GM10266 (cell line): ENCODE measurements at regions not wholly inside any gene's neighbourhood (a gene's known extent, or its start where the extent isn't known, plus 50 kb on each side); places are given as distances from the start of the nearest gene placed in this dataset.

Experiments used
- DNase-seq: peaks from one replicate; pipeline ENCODE4 v3.0.0; 2012; ENCODE audit errors: extremely low spot score
- TF ChIP-seq, protein P1 (sequence below): IDR thresholded peaks from 2 replicates; pipeline ENCODE4 v1.5.1; 2012; ENCODE audit warnings: mild to moderate bottlenecking, low read depth; ENCODE audit not compliant: control insufficient read depth, insufficient read depth; ENCODE audit errors: missing control alignments

DNA sequence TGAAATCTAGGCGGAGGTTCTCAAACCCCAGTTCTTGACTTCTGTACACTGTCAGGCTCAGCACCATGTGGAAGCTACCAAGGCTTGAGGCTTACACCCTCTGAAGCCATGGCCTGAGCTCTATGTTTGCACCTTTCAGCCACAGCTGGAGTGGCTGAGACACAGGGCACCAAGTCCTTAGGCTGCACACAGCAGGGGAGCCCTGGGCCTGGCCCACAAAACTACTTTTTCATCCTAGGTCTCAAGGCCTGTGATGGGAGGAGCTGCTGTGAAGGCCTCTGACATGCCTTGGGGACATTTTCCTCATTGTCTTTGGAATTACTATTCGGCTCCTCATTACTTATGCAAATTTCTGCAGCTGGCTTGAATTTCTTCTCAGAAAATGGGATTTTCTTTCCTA, 503.2 kb upstream of the PCDH20 start:
- no peak for DNase-seq
- TF ChIP-seq, protein P1, sequence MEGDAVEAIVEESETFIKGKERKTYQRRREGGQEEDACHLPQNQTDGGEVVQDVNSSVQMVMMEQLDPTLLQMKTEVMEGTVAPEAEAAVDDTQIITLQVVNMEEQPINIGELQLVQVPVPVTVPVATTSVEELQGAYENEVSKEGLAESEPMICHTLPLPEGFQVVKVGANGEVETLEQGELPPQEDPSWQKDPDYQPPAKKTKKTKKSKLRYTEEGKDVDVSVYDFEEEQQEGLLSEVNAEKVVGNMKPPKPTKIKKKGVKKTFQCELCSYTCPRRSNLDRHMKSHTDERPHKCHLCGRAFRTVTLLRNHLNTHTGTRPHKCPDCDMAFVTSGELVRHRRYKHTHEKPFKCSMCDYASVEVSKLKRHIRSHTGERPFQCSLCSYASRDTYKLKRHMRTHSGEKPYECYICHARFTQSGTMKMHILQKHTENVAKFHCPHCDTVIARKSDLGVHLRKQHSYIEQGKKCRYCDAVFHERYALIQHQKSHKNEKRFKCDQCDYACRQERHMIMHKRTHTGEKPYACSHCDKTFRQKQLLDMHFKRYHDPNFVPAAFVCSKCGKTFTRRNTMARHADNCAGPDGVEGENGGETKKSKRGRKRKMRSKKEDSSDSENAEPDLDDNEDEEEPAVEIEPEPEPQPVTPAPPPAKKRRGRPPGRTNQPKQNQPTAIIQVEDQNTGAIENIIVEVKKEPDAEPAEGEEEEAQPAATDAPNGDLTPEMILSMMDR, result no peak

DNA sequence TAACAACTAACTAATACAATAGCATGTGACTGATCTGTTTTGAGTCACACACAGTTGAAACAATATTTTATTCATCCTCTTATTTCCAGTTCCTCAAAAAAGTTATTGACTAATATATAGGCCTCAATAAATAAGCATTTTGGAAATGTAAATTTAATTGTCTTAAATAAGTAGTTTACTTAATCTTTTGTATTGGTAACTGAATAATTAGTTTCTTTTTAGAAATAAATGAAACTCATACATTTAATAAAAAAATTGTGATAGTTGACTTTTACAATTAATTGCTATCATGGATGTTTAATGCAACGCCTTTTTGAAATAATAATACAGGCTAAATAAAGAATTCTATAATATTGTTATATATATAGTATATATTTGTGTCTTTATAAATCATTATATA, 500.8 kb upstream of the PCDH20 start:
- no peak for DNase-seq
- TF ChIP-seq, protein P1, result no peak

DNA sequence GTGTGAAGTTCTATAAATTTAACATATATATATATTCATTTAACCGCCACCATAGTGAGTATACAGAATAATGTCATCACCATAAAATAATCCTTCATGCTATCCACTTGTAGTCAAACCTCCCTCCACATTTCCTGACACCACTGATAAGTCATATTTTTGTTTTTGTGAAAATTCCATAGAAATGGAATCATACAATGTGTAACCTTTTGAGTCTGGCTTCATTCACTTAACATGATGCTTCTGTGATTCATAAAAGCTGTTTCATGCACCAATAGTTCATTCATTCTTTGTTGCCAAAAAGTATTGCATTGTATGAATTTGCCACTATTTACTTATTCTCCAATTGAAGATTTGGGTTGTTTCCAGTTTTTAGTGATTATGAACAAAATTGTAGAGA, 497.5 kb upstream of the PCDH20 start:
- no peak for DNase-seq
- TF ChIP-seq, protein P1, result no peak

DNA sequence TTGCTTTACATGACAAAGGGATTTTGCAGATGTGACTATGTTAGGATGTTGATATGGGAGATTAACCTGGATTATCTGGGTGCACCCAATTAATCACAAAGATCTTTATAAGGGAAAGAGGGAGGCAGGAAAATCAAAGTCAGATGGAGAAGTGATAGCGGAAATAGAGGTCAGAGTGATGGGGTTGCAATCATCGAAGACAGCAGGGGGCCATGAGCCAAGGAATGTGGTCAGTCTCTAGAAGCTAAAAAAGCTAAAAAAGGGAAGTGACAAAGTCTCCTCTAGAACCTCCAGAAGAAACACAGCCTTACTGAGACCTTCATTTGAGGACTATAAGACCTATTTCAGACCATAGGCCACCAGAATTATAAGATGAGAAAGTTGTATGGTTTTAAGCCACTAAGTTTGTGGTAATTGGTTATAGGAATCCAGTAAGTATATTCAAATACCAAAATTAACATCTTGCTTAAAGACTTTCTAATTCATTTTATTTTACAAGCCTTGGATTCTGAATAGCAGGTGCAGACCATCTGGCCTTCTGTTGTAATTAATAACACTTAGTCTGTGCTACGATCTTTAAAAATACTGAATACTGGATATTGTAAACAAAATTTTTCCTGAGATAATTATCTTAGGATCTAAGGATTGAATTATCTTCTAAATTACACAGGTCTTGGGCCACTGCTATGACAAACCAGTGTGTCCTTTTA, 493.4 kb upstream of the PCDH20 start:
- TF ChIP-seq, protein P1, result no peak
- no peak for DNase-seq

DNA sequence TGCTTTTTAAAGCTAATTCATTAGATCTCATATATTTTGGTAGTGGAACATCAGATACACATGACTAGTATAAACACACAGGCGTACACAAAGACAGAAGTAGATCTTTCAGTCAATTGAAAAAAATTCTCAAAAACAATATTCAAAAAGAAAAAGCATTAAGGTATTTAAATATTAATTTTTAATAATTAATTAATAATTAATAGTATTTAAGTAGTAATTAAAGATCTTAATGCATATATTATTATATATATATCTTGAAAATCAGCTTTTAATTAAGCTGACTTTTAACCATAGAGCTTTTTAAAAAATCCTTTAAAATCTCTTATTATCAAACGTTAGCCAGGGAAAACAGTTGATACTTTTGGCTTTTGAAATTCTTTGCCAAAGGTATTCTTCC, 489.4 kb upstream of the PCDH20 start:
- no peak for DNase-seq
- TF ChIP-seq, protein P1, result no peak

DNA sequence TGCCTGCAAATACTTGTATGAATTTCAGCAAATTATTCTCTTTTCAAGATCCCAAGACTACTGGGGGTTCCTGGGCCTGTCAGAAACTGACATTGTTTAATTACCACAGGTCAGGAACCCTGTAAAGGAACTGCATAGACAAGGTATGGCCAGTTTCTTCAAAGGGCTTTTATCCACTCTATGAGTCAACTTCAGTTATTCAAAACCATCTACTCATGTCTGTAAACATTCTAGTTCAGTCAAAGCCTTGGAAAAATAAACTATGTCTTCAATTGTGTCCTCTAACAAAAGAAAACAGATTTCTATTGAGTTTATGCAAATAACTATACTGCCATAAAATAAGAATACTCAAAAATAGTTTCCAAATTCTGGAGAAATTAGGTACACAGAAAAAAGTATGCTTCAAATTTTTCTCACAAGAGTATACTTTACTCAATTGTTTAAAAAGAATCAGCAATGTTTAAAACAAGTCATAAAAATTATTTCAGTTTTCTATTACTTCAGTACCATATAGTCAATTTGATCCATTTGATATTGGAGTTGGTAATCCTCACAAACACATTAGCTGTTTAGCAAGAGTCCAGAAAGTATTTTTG, 486.4 kb upstream of the PCDH20 start:
- DNase-seq, result no peak
- TF ChIP-seq, protein P1, result no peak

DNA sequence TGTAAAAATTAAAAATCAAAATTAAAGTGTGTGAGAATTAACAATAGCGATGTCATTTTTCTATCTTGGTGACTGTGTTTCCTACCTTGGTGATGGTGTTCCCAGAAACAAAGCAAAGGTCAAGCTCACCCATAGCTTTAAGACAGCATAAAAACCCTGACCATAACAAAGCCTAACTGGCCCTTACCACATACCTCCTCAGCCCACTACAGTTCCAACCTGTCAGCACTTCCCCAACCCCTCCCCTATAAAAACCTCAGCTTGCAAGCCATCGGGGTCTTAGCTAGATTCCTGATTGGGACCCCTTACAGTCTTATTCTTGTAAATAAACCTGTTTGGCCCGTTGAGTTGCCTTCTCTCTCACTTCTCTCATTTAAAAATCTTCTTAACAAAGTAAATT, 484.4 kb upstream of the PCDH20 start:
- DNase-seq, result no peak
- TF ChIP-seq, protein P1, result no peak
